GM06990 (cell line): ENCODE measurements at regions not wholly inside any gene's neighbourhood (a gene's known extent, or its start where the extent isn't known, plus 50 kb on each side); places are given as distances from the start of the nearest gene placed in this dataset.

Experiments used
- DNase-seq: peaks from one replicate; pipeline ENCODE4 v3.0.0-alpha.2; 2011; ENCODE audit not compliant: insufficient read length; ENCODE audit errors: extremely low read depth
- H3K27me3 ChIP-seq: replicated peaks from 2 replicates; pipeline ENCODE4 v1.6.0; 2011; ENCODE audit warnings: low read length; ENCODE audit not compliant: control insufficient read depth, insufficient read depth
- H3K36me3 ChIP-seq: 2 replicates; pipeline ENCODE4 v1.5.1; 2011; ENCODE audit warnings: low read length; ENCODE audit not compliant: control insufficient read depth, insufficient read depth
- H3K4me3 ChIP-seq: replicated peaks from 2 replicates; pipeline ENCODE4 v1.5.1; 2011; ENCODE audit warnings: low read depth, mild to moderate bottlenecking, control low read depth, low read length
- TF ChIP-seq, protein P1 (sequence below): IDR thresholded peaks from 2 replicates; pipeline ENCODE4 v1.5.1; 2011; ENCODE audit warnings: low read length, control low read depth, mild to moderate bottlenecking, inconsistent platforms; ENCODE audit not compliant: insufficient read depth, poor library complexity, severe bottlenecking

DNA sequence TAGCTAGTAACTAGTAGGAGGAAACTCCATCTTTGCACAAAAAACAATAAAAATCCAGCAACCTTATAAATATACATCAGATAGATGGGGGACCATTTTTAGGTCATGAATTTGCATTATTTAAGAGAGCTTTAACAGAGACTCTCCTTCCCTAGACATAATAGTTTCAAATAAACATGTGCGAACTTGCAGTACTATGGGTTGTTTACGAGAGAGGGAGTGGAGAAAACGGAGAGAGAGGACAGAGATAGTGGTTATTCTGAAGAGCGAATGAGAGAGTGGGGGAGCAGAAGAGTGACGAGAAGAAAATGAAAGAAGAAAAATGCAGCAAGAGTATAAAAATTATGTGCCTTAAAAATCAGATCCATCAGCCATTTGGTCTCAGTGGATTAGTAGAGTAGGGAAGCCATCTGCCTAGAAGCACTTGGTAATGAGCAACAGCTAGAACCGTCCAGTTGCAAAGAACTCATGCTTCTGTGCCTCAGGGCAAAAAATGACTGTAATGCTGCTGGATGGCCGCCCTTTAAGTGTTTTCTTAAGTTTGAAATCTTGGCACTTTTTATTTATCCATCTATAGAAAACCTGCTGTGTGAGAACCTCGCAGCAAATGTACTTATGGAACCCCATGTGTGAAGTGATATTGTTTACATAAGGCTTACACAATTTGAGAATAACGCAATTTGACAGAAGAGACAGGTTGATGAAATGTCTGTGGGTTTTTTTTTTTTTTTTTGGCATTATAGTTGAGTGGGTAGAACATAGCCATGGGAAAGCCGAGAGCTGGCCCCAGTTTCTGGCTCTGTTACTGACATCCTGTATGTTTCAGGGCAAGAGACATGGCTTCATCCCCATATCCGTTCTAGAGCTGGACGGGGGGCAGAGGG is 95.6 kb upstream of the ZNF608 start:
- Histone ChIP-seq H3K36me3 (no peaks in the 10 kb centered on the region), H3K27me3 (no peaks in the 10 kb centered on the region), H3K4me3 (no peak overlapping the region)
- TF ChIP-seq, protein P1, sequence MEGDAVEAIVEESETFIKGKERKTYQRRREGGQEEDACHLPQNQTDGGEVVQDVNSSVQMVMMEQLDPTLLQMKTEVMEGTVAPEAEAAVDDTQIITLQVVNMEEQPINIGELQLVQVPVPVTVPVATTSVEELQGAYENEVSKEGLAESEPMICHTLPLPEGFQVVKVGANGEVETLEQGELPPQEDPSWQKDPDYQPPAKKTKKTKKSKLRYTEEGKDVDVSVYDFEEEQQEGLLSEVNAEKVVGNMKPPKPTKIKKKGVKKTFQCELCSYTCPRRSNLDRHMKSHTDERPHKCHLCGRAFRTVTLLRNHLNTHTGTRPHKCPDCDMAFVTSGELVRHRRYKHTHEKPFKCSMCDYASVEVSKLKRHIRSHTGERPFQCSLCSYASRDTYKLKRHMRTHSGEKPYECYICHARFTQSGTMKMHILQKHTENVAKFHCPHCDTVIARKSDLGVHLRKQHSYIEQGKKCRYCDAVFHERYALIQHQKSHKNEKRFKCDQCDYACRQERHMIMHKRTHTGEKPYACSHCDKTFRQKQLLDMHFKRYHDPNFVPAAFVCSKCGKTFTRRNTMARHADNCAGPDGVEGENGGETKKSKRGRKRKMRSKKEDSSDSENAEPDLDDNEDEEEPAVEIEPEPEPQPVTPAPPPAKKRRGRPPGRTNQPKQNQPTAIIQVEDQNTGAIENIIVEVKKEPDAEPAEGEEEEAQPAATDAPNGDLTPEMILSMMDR = no peak
- no peak for DNase-seq

DNA sequence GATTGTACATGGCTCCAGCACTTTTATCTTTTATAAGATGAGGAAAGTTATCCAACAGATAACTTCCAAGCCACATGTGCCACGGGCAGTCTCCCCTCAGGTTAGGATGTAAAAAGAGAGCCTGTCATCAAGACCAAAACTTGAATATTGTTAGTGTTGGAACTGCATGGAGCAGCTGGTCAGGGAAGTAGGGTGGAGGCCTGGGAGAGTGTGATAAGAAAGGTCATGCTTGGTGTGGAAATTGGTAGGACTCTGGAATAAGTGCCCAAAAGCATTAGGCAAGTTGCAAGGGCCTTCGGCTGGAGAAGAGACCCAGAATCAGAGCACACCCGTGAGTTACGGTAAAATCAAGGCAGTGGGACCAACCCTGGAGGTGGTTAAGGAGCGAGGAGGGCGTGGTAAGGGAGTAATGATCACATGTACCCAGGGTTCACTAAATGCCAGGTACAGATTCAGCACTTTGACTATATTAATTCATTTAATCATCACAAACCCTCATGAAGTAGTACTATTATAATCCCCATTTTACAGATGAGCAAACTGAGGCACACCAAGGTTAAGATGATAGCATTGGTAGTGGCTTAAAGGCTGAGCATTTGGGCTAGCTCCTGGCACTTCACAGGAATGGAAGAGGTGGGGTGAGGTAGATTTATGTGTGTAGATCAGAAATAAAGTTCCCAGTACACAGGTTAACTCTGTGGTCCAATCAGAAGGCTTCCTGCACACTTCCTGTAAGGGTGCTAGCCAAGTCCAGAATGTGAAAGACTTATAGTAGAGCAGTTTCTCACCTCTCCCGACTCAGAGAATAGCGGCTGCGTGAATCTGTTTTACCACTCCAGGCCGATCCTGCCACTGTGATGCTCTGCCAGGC is 96.5 kb upstream of the ZNF608 start:
- TF ChIP-seq, protein P1 = no peak
- DNase-seq = no peak
- H3K27me3 ChIP-seq = no peaks in the 10 kb centered on the region
- H3K36me3 ChIP-seq = no peaks in the 10 kb centered on the region
- no peak overlapping the region for H3K4me3 ChIP-seq

DNA sequence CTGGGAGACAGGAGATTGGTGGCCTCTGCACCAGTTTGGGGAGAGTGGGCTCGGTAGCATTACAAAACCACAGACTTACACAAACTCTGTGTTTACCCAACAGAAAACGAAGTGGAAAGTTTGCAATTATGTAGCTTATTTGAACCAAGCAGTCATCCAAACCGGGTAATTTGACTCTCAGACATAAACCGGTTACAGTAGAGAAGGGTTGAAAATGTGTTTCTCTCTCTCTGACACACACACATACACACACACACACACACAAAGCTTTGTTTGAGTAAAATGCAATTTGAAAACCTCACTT is 97.1 kb upstream of the ZNF608 start:
- H3K27me3 ChIP-seq = no peaks in the 10 kb centered on the region
- DNase-seq = no peak
- no peak overlapping the region for H3K4me3 ChIP-seq
- TF ChIP-seq, protein P1 = no peak
- H3K36me3 ChIP-seq = no peaks in the 10 kb centered on the region

DNA sequence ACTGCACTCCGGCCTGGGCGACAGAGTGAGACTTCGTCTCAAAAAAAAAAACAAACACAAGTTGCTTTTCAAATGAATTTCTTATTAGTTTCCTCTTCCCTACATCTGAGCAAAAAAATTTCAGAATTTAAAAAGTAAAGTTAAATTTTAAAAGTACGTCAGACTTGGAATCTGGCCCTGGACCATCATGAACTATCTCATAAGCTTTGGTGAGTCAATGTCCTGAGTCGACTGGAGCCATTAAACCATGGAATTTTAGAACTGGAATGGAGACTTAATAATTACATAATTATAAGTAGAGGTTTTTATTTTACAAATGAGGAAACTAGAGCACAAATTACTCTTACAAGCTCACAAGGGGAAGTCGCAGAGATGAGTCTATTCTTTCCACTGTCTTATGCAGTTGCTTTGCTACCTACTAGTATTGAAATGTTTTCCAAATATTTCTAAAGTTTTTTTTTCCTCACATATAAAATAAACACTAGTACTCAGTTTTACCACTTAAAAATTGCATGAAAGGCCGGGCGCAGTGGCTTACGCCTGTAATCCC is 98.0 kb upstream of the ZNF608 start:
- no peaks in the 10 kb centered on the region for H3K27me3 ChIP-seq
- TF ChIP-seq, protein P1 = no peak
- no peaks in the 10 kb centered on the region for H3K36me3 ChIP-seq
- no peak for DNase-seq
- H3K4me3 ChIP-seq = no peak overlapping the region

DNA sequence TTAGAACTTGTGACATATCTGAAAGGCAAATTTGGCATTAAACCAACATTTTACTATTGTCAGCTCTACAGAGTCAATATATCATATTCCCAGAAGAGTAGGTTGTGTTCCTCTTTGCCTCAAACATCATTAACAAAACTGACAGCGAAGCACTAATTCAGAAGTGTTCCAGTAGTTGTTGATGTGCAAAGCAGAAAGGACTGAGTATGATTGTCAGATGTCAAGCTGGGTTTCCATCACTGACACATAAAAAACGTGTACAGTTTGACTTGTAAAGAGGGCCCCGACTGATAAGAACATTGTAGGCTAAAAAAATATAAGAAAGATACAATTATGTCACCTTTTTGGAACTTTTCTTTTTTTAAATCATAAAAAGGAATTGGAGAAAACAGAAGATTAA is 101.5 kb upstream of the ZNF608 start:
- TF ChIP-seq, protein P1 = no peak
- no peaks in the 10 kb centered on the region for H3K36me3 ChIP-seq
- no peaks in the 10 kb centered on the region for H3K27me3 ChIP-seq
- no peak for DNase-seq
- H3K4me3 ChIP-seq = no peak overlapping the region
